Right lobe of liver (tissue), 4 donors: ENCODE measurements at regions not wholly inside any gene's neighbourhood (a gene's known extent, or its start where the extent isn't known, plus 50 kb on each side); places are given as distances from the start of the nearest gene placed in this dataset.

Experiments used
- POLR2A ChIP-seq: fragments of 450-650 bp; IDR thresholded peaks from one replicate; pipeline ENCODE4 v1.6.1; 2017; ENCODE audit warnings: antibody characterized with exemption, mild to moderate bottlenecking
- TF ChIP-seq, protein P1 (sequence below), 4 donors: fragments of 200-600 bp in 3 of 4; fragments of 450-650 bp in 1 of 4; IDR thresholded peaks; one replicate each; pipeline versions ENCODE4 v1.5.1 to v1.8.0; 2016 to 2022; ENCODE audit warnings: antibody characterized with exemption in 4 of 4, mild to moderate bottlenecking in 2 of 4
- donor health status: DM: no; HTN: no; CAD: no.
- donor health status: DM: no; HTN: no; CAD: no.
- donor health status: DM: no; HTN: yes; CAD: no.

DNA sequence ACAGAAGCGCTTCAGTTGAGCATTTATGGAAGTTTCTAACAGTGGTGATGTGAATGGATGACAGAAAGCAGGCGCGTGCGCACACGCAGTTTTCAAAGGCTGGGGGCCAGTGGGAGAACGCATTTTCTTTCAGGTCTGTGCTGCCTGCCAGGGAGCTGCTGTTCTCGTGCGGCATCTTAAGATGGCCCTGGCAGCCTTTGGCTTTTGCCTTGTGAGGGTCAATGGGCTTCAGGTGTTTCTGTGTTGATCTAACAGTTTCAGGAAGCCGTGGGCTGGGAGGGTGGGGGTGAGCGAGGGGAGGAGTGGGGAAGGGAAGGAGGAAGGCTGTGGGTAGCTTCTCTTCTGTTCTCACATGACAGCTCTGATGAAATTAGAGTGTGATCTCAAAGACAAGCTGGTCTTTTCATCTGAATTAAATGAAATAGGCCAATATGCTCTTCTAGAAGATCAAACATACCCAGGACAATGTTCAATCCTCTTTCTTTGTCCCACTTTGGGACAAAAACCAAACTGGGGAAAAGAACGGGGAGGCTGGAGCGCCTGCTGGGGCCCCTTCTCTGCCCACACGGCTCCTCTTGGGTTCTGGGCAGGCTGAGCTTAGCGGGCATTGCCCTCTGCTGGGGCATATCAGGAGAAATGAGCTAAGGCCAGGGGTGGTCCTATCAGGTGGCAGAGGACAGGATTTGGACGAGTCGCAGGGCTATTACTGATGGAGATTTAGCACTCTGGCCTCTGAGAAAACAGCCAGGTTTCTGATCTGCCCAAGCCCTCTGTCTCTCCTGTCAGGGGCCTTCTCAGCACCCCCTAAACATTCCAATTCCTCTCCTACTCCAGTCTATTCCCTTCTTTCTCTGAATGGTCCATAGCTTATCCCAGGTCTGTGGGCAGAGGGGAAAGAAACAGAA lies 126.2 kb upstream of the LGALSL start:
- no peak for TF ChIP-seq POLR2A
- TF ChIP-seq, protein P1, sequence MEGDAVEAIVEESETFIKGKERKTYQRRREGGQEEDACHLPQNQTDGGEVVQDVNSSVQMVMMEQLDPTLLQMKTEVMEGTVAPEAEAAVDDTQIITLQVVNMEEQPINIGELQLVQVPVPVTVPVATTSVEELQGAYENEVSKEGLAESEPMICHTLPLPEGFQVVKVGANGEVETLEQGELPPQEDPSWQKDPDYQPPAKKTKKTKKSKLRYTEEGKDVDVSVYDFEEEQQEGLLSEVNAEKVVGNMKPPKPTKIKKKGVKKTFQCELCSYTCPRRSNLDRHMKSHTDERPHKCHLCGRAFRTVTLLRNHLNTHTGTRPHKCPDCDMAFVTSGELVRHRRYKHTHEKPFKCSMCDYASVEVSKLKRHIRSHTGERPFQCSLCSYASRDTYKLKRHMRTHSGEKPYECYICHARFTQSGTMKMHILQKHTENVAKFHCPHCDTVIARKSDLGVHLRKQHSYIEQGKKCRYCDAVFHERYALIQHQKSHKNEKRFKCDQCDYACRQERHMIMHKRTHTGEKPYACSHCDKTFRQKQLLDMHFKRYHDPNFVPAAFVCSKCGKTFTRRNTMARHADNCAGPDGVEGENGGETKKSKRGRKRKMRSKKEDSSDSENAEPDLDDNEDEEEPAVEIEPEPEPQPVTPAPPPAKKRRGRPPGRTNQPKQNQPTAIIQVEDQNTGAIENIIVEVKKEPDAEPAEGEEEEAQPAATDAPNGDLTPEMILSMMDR (IDR thresholded peaks at IDR 0.05), result peak; percentile 24 to 43 (median 35)
